ENCODE measurements at regions not wholly inside any gene's neighbourhood (a gene's known extent, or its start where the extent isn't known, plus 50 kb on each side); places are given as distances from the start of the nearest gene placed in this dataset.
"Not testable (repeated sequence)": the region's sequence is repeated elsewhere in the genome, so short reads cannot be mapped to it uniquely, and the experiment has no call there.

GRCh38 chr4:65998807-65999517 lies 328.7 kb upstream of the EPHA5 start:
- FAIRE-seq: not testable (repeated sequence)

GRCh38 chr4:65983061-65983460 lies 312.8 kb upstream of the EPHA5 start:
- no peak for FAIRE-seq

GRCh38 chr4:65976287-65976686 lies 306.0 kb upstream of the EPHA5 start:
- no peak for FAIRE-seq

- no peak for FAIRE-seq
These were observed 302.9 kb upstream of the EPHA5 start for GRCh38 chr4:65973186-65973585.

GRCh38 chr4:65971686-65972085 lies 301.4 kb upstream of the EPHA5 start:
- no peak for FAIRE-seq

GRCh38 chr4:65968831-65969558 lies 298.7 kb upstream of the EPHA5 start:
- FAIRE-seq: no peak

GRCh38 chr4:65960751-65961150 lies 290.5 kb upstream of the EPHA5 start:
- no peak for FAIRE-seq

GRCh38 chr4:65954416-65954815 lies 284.1 kb upstream of the EPHA5 start:
- FAIRE-seq: no peak

- no peak for FAIRE-seq
These were observed 280.9 kb upstream of the EPHA5 start for GRCh38 chr4:65951177-65951576.

GRCh38 chr4:65943076-65943475 lies 272.8 kb upstream of the EPHA5 start:
- no peak for FAIRE-seq

- no peak for FAIRE-seq
These were observed 254.6 kb upstream of the EPHA5 start for GRCh38 chr4:65924843-65925242.

GRCh38 chr4:65923616-65924015 lies 253.3 kb upstream of the EPHA5 start:
- FAIRE-seq: no peak

GRCh38 chr4:65921180-65921579 lies 250.9 kb upstream of the EPHA5 start:
- FAIRE-seq: no peak

- FAIRE-seq: no peak
These were observed 248.6 kb upstream of the EPHA5 start for GRCh38 chr4:65918872-65919271.

- FAIRE-seq: no peak
These were observed 247.9 kb upstream of the EPHA5 start for GRCh38 chr4:65918212-65918611.

- no peak for FAIRE-seq
These were observed 247.2 kb upstream of the EPHA5 start for GRCh38 chr4:65917486-65917885.

GRCh38 chr4:65911720-65912119 lies 241.4 kb upstream of the EPHA5 start:
- FAIRE-seq: no peak

- no peak for FAIRE-seq
These were observed 223.9 kb upstream of the EPHA5 start for GRCh38 chr4:65893957-65894755.

GRCh38 chr4:65893271-65893670 lies 223.0 kb upstream of the EPHA5 start:
- no peak for FAIRE-seq

GRCh38 chr4:65880594-65880993 lies 210.3 kb upstream of the EPHA5 start:
- FAIRE-seq: no peak

- no peak for FAIRE-seq
These were observed 198.0 kb upstream of the EPHA5 start for GRCh38 chr4:65868096-65868824.

GRCh38 chr4:65865489-65865888 lies 195.2 kb upstream of the EPHA5 start:
- no peak for FAIRE-seq

- no peak for FAIRE-seq
These were observed 191.7 kb upstream of the EPHA5 start for GRCh38 chr4:65861993-65862392.
